Ishikawa (cell line): ENCODE measurements at regions not wholly inside any gene's neighbourhood (a gene's known extent, or its start where the extent isn't known, plus 50 kb on each side); places are given as distances from the start of the nearest gene placed in this dataset.

Experiments used
- EP300 ChIP-seq: IDR thresholded peaks from 2 replicates; pipeline ENCODE4 v1.6.1; 2012; ENCODE audit warnings: borderline replicate concordance
- MAX ChIP-seq: IDR thresholded peaks from 2 replicates; pipeline ENCODE4 v1.6.1; 2012
- NFIC ChIP-seq: IDR thresholded peaks from 2 replicates; pipeline ENCODE4 v1.6.1; 2012
- RAD21 ChIP-seq: IDR thresholded peaks from 2 replicates; pipeline ENCODE4 v1.6.1; 2012; ENCODE audit warnings: low read depth
- REST ChIP-seq: IDR thresholded peaks from 2 replicates; pipeline ENCODE4 v1.6.1; 2012; ENCODE audit warnings: low read depth, mild to moderate bottlenecking
- TAF1 ChIP-seq: IDR thresholded peaks from 2 replicates; pipeline ENCODE4 v1.6.1; 2012; ENCODE audit warnings: low read depth, mild to moderate bottlenecking
- TCF12 ChIP-seq: IDR thresholded peaks from 2 replicates; pipeline ENCODE4 v1.6.1; 2012; ENCODE audit warnings: low read depth
- ZBTB7A ChIP-seq: IDR thresholded peaks from 2 replicates; pipeline ENCODE4 v1.6.1; 2012; ENCODE audit warnings: low read depth

- no peak for TF ChIP-seq TCF12
- no peak for TF ChIP-seq TAF1
- no peak for TF ChIP-seq RAD21
- no peak for TF ChIP-seq MAX
- TF ChIP-seq EP300 = no peak
- no peak for TF ChIP-seq NFIC
- no peak for TF ChIP-seq REST
- no peak for TF ChIP-seq ZBTB7A
Measured at GRCh38 chr15:93189561-93189960, 100.5 kb upstream of the RGMA start.
